ENCODE measurements at regions not wholly inside any gene's neighbourhood (a gene's known extent, or its start where the extent isn't known, plus 50 kb on each side); places are given as distances from the start of the nearest gene placed in this dataset.

GRCh38 chr11:134753771-134754520 lies 341.9 kb upstream of the B3GAT1 start:
- H3K4me3 ChIP-seq (ENCODE audit: low read depth, poor library complexity, severe bottlenecking), result no peak overlapping the region
- WGBS, 2 donors, result 80 to 82% methylated on average over 16 of the region's 16 CpGs
- intact Hi-C loops (cut with DNase I; ENCODE audit: low total_unique reads), result no loop called here
- no peak for DNase-seq (ENCODE audit: low spot score in 2 of 2)
- TF ChIP-seq CTCF (IDR thresholded peaks at IDR 0.05), result no peak
- TF ChIP-seq POLR2A (IDR thresholded peaks at IDR 0.05), result no peak

- 63 to 68% methylated on average over 13 of the region's 13 CpGs for WGBS, 2 donors
- no peak for TF ChIP-seq CTCF (IDR thresholded peaks at IDR 0.05)
- TF ChIP-seq POLR2A (IDR thresholded peaks at IDR 0.05), result no peak
- intact Hi-C loops (cut with DNase I; ENCODE audit: low total_unique reads), result no loop called here
- no peak overlapping the region for H3K4me3 ChIP-seq (ENCODE audit: low read depth, poor library complexity, severe bottlenecking)
- DNase-seq (ENCODE audit: low spot score in 2 of 2), result no peak
These were observed 341.1 kb upstream of the B3GAT1 start for GRCh38 chr11:134752964-134753770.

GRCh38 chr11:134752526-134752925 lies 340.5 kb upstream of the B3GAT1 start:
- no peak for TF ChIP-seq POLR2A (IDR thresholded peaks at IDR 0.05)
- TF ChIP-seq CTCF (IDR thresholded peaks at IDR 0.05), result no peak
- intact Hi-C loops (cut with DNase I; ENCODE audit: low total_unique reads), result no loop called here
- 87 to 89% methylated on average over 6 of the region's 6 CpGs for WGBS, 2 donors
- no peak for DNase-seq (ENCODE audit: low spot score in 2 of 2)
- H3K4me3 ChIP-seq (ENCODE audit: low read depth, poor library complexity, severe bottlenecking), result no peak overlapping the region

GRCh38 chr11:134751766-134752165 lies 339.7 kb upstream of the B3GAT1 start:
- intact Hi-C loops (cut with DNase I; ENCODE audit: low total_unique reads), result no loop called here
- TF ChIP-seq CTCF (IDR thresholded peaks at IDR 0.05) (no peak), POLR2A (IDR thresholded peaks at IDR 0.05) (no peak)
- no peak for DNase-seq (ENCODE audit: low spot score in 2 of 2)
- H3K4me3 ChIP-seq (ENCODE audit: low read depth, poor library complexity, severe bottlenecking), result no peak overlapping the region
- 86 to 93% methylated on average over 6 of the region's 6 CpGs for WGBS, 2 donors

GRCh38 chr11:134751031-134751585 lies 339.1 kb upstream of the B3GAT1 start:
- H3K4me3 ChIP-seq (ENCODE audit: low read depth, poor library complexity, severe bottlenecking), result no peak overlapping the region
- 67 to 80% methylated on average over 8 of the region's 8 CpGs for WGBS, 2 donors
- no peak for DNase-seq (ENCODE audit: low spot score in 2 of 2)
- intact Hi-C loops (cut with DNase I; ENCODE audit: low total_unique reads), result no loop called here
- TF ChIP-seq CTCF (IDR thresholded peaks at IDR 0.05), result no peak
- no peak for TF ChIP-seq POLR2A (IDR thresholded peaks at IDR 0.05)

All from lower leg skin (tissue), 4 donors.